ENCODE measurements at regions not wholly inside any gene's neighbourhood (a gene's known extent, or its start where the extent isn't known, plus 50 kb on each side); places are given as distances from the start of the nearest gene placed in this dataset.

DNA sequence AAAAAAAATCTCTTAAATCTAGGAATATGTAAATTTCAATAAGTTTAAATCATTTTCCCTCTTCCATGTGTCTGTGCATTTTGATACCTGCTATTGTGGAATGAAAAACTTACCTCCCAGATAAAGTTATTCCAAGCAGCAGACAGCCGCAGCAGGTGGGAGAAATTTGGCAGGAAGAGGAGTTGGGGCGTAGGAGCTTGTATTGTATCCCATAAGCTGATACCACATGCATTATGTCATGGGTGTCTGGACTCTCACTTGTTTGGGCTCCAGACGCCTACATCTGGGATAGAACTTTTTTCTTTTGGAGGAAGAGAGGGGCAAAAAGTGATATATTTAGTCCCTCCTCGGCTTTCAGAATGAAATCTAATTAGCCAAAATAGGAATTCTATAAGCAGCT is 59.3 kb upstream of the TCF4 start:
- no peak for DNase-seq
- H2AK5ac ChIP-seq (ENCODE audit: insufficient read length, low read length), result no peak overlapping the region

More for the DNA sequence above, 59.3 kb upstream of the TCF4 start:
- H3K79me1 ChIP-seq (ENCODE audit: insufficient read depth, low read depth, low read length, poor library complexity, severe bottlenecking), result no peaks in the 10 kb centered on the region
- no CpG with 5 or more reads among the region's 4 CpGs for WGBS (ENCODE audit: extremely low coverage, insufficient read length, low lambda C conversion rate)
- no peak overlapping the region for H3K14ac ChIP-seq (ENCODE audit: insufficient read depth, low read length)
- no peaks in the 10 kb centered on the region for H3K79me2 ChIP-seq (ENCODE audit: insufficient read depth, low read length)
- no peak overlapping the region for H2BK15ac ChIP-seq (ENCODE audit: low read depth, low read length)
- no peak overlapping the region for H4K5ac ChIP-seq (ENCODE audit: insufficient read length, low read depth, low read length)
- H3K23ac ChIP-seq (ENCODE audit: insufficient read length, low read depth, low read length), result no peak overlapping the region
- H3K4me1 Mint-ChIP-seq, result peaks cover 6% of the 10 kb centered on the region in 2 experiments; a peak in 3 of 4 replicates
- no peak overlapping the region for H2BK5ac ChIP-seq (ENCODE audit: insufficient read length, low read length)
- H2BK12ac ChIP-seq (ENCODE audit: insufficient read length, low read depth, low read length), result no peak overlapping the region
- H3K9me3 Mint-ChIP-seq, result peaks cover 0 to 2% of the 10 kb centered on the region in 2 experiments; a peak in 2 of 5 replicates
- no peak overlapping the region for H3K27ac ChIP-seq (ENCODE audit: insufficient read length, low read depth, low read length)
- H3K9ac ChIP-seq (ENCODE audit: extremely low read depth, insufficient read length, low read length), result no peak overlapping the region
- H3K27me3 Mint-ChIP-seq (ENCODE audit: low read depth), result no peaks in the 10 kb centered on the region
- H3K18ac ChIP-seq (ENCODE audit: insufficient read length, low read depth, low read length), result no peak overlapping the region
- no peak overlapping the region for H2BK20ac ChIP-seq (ENCODE audit: low read depth, low read length, poor library complexity, severe bottlenecking)
- no peak overlapping the region for H3K4me2 ChIP-seq (ENCODE audit: insufficient read depth, insufficient read length, low read length)
- H3K27me3 ChIP-seq (ENCODE audit: insufficient read depth, low read length), result no peaks in the 10 kb centered on the region
- no peak overlapping the region for H2AFZ ChIP-seq (ENCODE audit: low read length)
- H3K4me3 Mint-ChIP-seq, result no peak overlapping the region
- H3K4ac ChIP-seq (ENCODE audit: low read depth, low read length), result no peak overlapping the region
- no peak overlapping the region for H4K8ac ChIP-seq (replicated peaks; ENCODE audit: insufficient read length, low read depth, low read length)
- H3K4me1 ChIP-seq (ENCODE audit: insufficient read depth, low read length), result no peaks in the 10 kb centered on the region; the same call in 1 of the 2 replicates
- H3K36me3 Mint-ChIP-seq (ENCODE audit: insufficient read depth in 1 of 3, low read depth in 3 of 3), result no peaks in the 10 kb centered on the region
- TF ChIP-seq, protein P1, sequence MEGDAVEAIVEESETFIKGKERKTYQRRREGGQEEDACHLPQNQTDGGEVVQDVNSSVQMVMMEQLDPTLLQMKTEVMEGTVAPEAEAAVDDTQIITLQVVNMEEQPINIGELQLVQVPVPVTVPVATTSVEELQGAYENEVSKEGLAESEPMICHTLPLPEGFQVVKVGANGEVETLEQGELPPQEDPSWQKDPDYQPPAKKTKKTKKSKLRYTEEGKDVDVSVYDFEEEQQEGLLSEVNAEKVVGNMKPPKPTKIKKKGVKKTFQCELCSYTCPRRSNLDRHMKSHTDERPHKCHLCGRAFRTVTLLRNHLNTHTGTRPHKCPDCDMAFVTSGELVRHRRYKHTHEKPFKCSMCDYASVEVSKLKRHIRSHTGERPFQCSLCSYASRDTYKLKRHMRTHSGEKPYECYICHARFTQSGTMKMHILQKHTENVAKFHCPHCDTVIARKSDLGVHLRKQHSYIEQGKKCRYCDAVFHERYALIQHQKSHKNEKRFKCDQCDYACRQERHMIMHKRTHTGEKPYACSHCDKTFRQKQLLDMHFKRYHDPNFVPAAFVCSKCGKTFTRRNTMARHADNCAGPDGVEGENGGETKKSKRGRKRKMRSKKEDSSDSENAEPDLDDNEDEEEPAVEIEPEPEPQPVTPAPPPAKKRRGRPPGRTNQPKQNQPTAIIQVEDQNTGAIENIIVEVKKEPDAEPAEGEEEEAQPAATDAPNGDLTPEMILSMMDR (conservative IDR thresholded peaks at IDR 0.05), result no peak
- H3K23me2 ChIP-seq (ENCODE audit: insufficient read length, low read depth, low read length, poor library complexity, severe bottlenecking), result no peaks in the 10 kb centered on the region
- H3K27ac Mint-ChIP-seq, result no peak overlapping the region
- H4K91ac ChIP-seq (ENCODE audit: insufficient read length, low read depth, low read length), result no peak overlapping the region
- no peak overlapping the region for H3T11ph ChIP-seq (ENCODE audit: low read length)
- no peaks in the 10 kb centered on the region for H4K20me1 ChIP-seq (ENCODE audit: control insufficient read depth, insufficient read depth, insufficient read length)
- H3K56ac ChIP-seq (ENCODE audit: insufficient read length, low read depth, low read length), result no peak overlapping the region
- H3K9me3 ChIP-seq (ENCODE audit: control insufficient read depth, low read depth, low read length), result no peaks in the 10 kb centered on the region
- H2BK120ac ChIP-seq (ENCODE audit: low read depth, low read length, poor library complexity, severe bottlenecking), result no peak overlapping the region
